Daoy (cell line): ENCODE measurements at regions not wholly inside any gene's neighbourhood (a gene's known extent, or its start where the extent isn't known, plus 50 kb on each side); places are given as distances from the start of the nearest gene placed in this dataset.
"Not testable (repeated sequence)": the region's sequence is repeated elsewhere in the genome, so short reads cannot be mapped to it uniquely, and the experiment has no call there.

ENCODE experiments used
- DNase-seq: peaks from one replicate; pipeline ENCODE4 v3.0.0-alpha.2; 2015; ENCODE audit warnings: low read depth

GRCh38 chr1:96074422-96074821, 647.2 kb upstream of the PTBP2 start:
- no peak for DNase-seq

DNA sequence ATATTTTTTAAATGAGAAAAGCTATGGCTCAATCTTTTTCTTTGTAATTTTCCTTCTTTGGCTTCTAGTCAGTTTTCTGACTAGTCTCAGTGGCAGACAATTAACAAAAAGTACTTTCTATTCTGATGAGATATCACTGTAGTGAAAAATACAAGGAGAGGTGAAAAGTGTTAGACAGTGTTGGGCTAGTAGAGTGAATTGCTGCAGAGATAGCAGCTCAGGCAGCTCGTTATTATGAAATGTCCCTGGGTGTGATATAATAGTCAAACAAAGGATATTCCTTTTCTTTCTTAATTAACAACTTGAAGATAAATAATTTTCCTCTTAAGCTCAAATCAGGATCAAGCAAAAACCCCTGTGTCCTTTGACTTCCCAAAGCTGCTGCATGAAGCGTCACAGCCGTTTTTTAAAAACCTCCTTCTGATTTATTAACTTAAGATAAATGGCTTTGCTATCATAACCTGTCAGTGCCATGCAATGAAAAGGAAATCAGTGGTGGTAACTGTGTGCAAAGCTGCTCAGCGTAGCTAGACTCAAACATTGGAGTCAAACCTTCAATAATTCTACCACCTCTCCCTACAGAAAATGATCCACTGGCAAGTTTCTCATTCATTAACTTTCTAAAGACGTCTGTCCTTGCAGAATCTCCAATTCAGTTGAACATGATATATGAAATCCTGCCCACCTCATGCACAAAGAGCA, 646.6 kb upstream of the PTBP2 start:
- DNase-seq = no peak

DNA sequence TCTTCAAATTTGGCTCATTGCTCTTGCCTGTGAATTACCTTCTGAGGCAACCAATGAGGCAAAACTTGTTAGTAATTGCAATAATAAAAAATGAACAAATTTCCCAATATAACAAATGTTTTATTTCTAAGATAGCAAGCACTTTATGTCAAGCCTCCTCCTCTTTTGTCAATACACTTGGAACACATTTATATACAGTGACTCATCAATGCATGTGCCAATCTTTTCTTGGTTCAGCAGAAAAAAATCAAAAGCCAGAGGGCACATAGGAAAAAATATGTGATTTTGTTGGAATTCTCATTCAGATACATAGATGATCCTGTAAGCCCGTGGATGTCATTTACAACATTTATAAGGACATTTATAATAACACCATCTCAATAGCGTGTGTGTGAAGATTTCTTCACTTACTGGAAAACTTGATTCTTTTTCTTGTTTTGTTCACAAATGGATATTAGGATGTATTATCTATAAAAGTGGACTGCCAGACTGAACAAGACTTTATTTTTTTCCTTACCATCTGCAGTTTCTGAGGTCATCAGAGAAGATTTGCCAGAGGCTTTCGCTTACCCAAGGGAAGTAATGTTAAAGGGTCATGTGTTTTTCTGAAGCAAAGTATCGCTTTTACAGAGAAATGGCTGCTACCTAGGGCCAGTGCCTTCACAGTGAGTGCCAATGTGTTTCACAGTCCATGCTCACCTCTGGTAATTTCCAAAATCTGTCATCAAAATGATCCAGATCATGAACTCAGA, 645.7 kb upstream of the PTBP2 start:
- DNase-seq = no peak

DNA sequence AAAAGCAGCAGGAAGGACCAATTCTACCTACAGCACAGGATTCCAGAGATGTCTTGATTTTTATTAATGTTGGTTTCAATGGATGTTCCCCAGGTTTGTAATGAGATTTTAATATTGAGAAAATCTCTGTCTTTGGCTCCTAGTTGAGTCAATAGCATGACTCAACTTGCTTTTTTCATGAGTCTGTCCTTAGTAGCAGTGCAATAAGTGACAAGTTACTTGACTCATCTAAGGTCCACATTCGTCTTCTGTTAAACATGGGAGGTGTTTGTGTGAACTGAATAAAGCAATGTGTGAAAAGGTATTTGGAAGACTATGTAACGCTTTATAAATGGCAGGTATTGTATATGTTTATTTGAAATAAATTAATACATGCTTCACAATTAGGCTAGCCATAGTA, 645.0 kb upstream of the PTBP2 start:
- DNase-seq = no peak

GRCh38 chr1:96079581-96079980, 642.0 kb upstream of the PTBP2 start:
- DNase-seq = no peak

GRCh38 chr1:96080925-96081324, 640.7 kb upstream of the PTBP2 start:
- no peak for DNase-seq

- DNase-seq = no peak
Observed at GRCh38 chr1:96087719-96088118, 633.9 kb upstream of the PTBP2 start.

DNA sequence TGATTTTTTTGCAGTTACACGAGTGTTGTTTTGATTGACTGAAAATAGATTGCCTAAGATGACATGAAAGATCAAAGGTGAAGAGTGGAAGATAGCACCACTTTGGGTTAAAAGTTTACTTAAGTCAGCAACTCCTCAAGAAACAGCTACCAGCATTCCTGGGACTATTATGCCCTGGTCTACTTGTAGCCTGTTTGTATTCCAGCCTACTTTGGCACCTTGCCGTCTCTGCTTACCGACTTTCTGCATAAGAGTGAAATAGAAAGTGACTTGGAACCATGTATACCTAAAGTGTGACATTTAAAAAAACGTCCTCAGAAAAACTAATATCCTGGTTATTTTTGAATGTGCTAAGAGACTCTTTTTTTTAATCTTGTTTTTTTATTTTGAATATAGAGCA, 631.5 kb upstream of the PTBP2 start:
- no peak for DNase-seq

GRCh38 chr1:96095849-96096612, 625.6 kb upstream of the PTBP2 start:
- no peak for DNase-seq

DNA sequence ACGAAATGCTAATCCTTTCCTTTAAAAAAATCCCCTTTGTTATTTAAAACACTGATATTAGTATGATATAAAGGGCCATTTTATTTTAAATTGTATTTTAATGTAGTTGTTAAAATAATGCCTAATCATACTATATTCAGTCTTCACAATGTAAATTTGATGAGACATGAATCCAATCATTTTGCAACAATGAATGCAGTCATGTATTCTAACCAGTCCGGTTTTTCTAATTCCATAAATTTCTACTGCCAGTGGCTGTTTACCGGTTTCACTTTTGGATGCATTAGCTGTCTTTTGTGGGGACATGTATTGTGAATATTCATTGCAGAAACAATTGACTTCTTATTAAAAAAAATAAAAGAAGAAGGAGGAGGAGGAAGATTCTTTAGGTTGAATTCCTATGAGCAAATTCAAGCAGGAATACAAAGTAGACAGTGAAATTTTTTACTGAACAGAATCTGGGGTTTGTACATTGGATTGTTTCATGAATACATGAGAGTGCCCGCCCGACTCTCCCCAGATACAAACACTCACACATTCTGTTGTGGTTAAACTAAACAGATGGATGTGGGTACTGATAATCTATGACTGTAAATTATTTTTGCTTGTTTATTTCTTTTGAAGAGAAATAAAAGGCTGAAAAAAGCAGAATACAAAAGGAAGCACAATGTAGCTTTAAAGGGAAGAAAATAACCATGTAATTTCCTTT, 624.8 kb upstream of the PTBP2 start:
- DNase-seq = no peak

DNA sequence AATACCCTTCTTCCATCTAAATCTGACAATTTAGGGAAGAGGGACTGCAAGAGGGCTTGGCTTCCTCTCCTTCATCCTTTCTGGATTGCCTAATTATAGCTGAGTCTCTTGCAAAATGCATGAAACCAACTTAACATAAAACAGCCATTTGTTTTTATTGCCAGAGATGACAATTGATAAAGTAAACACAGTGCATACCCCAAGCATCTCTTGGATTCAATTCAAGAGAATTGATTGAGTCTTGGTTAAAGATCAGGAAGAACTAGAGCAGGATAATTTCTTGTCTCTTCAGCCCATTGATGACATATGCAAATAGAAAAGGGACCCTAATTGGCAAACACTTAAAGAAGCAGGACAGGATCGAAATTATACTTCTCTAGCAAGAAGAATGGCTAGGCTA, 617.1 kb upstream of the PTBP2 start:
- no peak for DNase-seq

GRCh38 chr1:96104906-96105305, 616.7 kb upstream of the PTBP2 start:
- DNase-seq = no peak

DNA sequence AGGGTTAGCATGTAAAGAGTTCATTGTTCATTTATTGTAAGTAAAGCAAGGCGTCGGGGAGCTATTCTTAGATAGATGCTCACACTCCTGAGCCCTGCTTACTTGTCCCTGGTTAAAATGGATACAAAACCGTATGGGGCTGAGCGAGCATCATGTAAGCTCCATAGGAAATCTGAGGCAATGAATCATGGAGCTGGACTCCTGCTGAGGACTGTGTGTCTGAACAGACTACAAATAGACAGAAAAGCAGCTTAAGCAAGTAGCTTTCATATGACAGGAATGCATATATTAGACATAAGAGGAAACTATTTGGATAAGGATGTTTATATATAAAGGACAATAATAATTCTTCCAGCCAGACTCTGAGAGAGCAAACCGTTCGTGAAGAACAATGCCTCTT, 604.9 kb upstream of the PTBP2 start:
- no peak for DNase-seq

DNA sequence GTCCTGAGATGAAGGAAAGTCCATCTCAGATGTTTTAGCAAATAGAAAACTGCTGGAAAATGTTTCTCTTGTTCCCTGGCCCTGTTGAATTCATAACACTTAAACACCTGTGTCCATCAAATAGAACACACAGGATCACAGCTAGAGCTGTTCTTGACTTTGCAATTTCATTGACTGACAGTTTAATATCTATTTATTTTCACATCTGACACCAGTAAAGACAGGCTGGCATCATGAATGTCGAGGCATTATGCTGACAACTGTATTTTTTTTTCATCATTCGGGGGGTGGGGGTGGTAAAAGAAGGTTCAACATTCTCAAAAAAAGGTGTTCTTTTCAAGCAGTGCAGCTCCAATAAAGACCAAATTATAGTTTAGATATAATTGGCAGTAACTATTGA, 591.2 kb upstream of the PTBP2 start:
- DNase-seq = no peak

DNA sequence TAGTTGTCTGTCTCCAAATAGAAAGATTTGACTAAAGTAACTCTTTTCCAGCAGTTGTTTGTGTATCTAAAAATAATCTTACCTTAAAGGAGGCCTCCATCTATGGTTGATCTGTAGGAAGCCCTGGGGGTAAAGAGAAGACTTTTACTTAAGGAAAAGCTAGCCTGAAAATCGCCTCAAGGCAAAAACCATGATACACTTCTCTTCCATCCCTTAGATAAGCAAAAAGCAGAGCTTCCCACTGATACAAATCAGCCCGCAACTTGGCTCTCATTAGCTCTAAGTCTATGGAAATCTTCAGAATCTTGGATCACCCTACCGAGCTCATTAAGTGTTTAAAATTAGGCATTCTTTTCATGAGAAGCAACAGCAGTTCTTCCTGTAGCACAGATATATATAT, 576.9 kb upstream of the PTBP2 start:
- no peak for DNase-seq

DNA sequence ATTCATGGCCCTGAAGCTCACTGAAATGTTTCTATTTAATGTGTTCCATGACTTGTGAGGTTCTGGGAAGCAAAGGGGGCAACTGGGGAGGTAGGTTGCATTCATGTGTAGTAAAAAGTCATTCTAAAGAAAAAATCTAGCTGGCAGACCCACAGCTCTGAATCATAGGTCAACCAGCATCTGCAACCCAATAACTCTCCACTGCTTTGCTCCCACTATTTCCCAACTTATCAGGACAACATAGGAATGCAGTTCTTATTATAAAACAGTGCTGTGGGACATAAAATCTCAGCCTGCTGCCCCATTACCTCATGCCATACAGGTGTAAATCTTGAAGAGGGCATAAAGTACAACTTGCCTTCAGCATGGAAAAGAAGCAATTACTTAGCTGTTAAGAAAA, 576.1 kb upstream of the PTBP2 start:
- DNase-seq = no peak

DNA sequence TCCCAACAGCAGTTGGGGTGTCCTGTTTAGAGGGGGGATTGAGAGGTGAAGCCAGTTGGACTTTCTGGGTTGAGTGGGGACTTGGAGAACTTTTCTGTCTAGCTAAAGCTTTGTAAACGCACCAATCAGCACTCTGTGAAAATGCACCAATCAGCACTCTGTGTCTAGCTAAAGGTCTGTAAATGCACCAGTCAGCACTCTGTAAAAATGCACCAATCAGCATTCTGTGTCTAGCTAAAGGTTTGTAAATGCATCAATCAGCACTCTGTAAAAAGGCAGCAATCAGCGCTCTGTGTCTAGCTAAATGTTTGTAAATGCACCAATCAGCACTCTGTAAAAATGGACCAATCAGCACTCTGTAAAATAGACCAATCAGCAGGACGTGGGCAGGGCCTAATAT, 568.6 kb upstream of the PTBP2 start:
- DNase-seq = not testable (repeated sequence)

GRCh38 chr1:96157101-96157500, 564.5 kb upstream of the PTBP2 start:
- no peak for DNase-seq

GRCh38 chr1:96159379-96159778, 562.2 kb upstream of the PTBP2 start:
- no peak for DNase-seq

- no peak for DNase-seq
Observed at GRCh38 chr1:96164053-96164452, 557.5 kb upstream of the PTBP2 start.

DNA sequence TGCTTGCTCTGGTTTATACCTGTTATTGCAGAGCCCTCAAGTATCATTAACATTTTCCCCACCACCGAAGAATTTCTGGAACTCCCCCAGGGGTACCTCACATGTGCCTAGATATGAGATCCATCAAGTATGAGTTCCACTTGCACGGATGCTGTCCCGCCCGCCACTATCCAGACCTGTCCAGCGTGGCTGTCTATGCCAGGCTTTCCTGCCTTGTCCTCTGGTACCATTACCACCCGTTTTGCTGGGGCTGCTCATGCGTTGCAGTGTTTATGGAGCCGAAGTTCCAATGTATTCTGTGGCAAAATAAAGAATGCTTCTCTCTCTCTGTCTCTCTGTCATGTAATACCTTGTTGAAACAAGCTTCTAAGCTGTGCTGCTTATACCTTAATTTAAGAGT, 543.5 kb upstream of the PTBP2 start:
- no peak for DNase-seq

GRCh38 chr1:96183485-96183884, 538.1 kb upstream of the PTBP2 start:
- DNase-seq = no peak
